Activated B cell treated with CpG ODN at 0.5 μM for 24 hours (primary cell): ENCODE measurements at regions not wholly inside any gene's neighbourhood (a gene's known extent, or its start where the extent isn't known, plus 50 kb on each side); places are given as distances from the start of the nearest gene placed in this dataset.

Experiments
- ATAC-seq: fragments of 200-7000 bp; cut with Tn5 transposase; one replicate; pipeline ENCODE4 v1.10.0; 2021; ENCODE audit warnings: low read depth, mild to moderate bottlenecking, moderate library complexity
- CTCF ChIA-PET: fragments of 350-600 bp; sonication (Branson Sonifier 250); formaldehyde crosslinking; loops from one replicate; lab custom pipeline; 2021; ENCODE audit warnings: antibody characterized with exemption; lab: Charles Lee
- POLR2A ChIA-PET: fragments of 350-600 bp; sonication (Branson Sonifier 250); formaldehyde crosslinking; loops from one replicate; lab custom pipeline; 2021; ENCODE audit warnings: antibody characterized with exemption; lab: Charles Lee
- DNase-seq: peaks from one replicate; pipeline ENCODE4 v3.0.0; 2022
- H3K27ac Mint-ChIP-seq: one replicate; pipeline ENCODE4 v1.8.0; 2020; ENCODE audit warnings: mixed read lengths
- H3K27me3 Mint-ChIP-seq: one replicate; pipeline ENCODE4 v1.8.0; 2021; ENCODE audit warnings: mixed read lengths
- H3K36me3 Mint-ChIP-seq: one replicate; pipeline ENCODE4 v1.8.0; 2021; ENCODE audit warnings: low read depth, mixed read lengths
- H3K4me1 Mint-ChIP-seq: one replicate; pipeline ENCODE4 v1.8.0; 2021; ENCODE audit warnings: mixed read lengths
- H3K4me3 Mint-ChIP-seq: one replicate; pipeline ENCODE4 v1.8.0; 2020; ENCODE audit warnings: mild to moderate bottlenecking, mixed read lengths
- H3K9me3 Mint-ChIP-seq: one replicate; pipeline ENCODE4 v1.8.0; 2020; ENCODE audit warnings: mixed read lengths
- CTCF ChIP-seq: fragments of 200-600 bp; IDR thresholded peaks from one replicate; pipeline ENCODE4 v1.8.0; 2022; ENCODE audit warnings: antibody characterized with exemption, mild to moderate bottlenecking
- intact Hi-C: fragments of 100-400 bp; cut with micrococcal nuclease; formaldehyde crosslinking; loops from one replicate; pipeline ENCODE4 v1.15.1; 2024

- H3K4me1 Mint-ChIP-seq = no peaks in the 10 kb centered on the region
- no peak overlapping the region for H3K27ac Mint-ChIP-seq
- no peaks in the 10 kb centered on the region for H3K36me3 Mint-ChIP-seq
- H3K4me3 Mint-ChIP-seq = no peak overlapping the region
- intact Hi-C loops = no loop called here
- no peak for ATAC-seq
- peaks cover 4% of the 10 kb centered on the region for H3K9me3 Mint-ChIP-seq
- DNase-seq = no peak
- TF ChIP-seq CTCF = no peak
- peaks cover 5% of the 10 kb centered on the region for H3K27me3 Mint-ChIP-seq
- ChIA-PET POLR2A (no interaction called here), CTCF (no interaction called here)
These were observed 357.2 kb downstream of the ZSWIM6 start for GRCh38 chr5:61689153-61689846.

- no peaks in the 10 kb centered on the region for H3K36me3 Mint-ChIP-seq
- DNase-seq (no peak), ATAC-seq (no peak)
- no peak for TF ChIP-seq CTCF
- no peak overlapping the region for H3K4me3 Mint-ChIP-seq
- no peaks in the 10 kb centered on the region for H3K9me3 Mint-ChIP-seq
- no peaks in the 10 kb centered on the region for H3K27me3 Mint-ChIP-seq
- intact Hi-C loops = no loop called here
- H3K4me1 Mint-ChIP-seq = no peaks in the 10 kb centered on the region
- CTCF ChIA-PET = interaction anchor here (0.5 kb wide), 1 partner anchor 654 kb away, joined by 3 read pairs; no protein-coding TSS in a partner anchor
- H3K27ac Mint-ChIP-seq = no peak overlapping the region
- POLR2A ChIA-PET = no interaction called here
These were observed 365.9 kb downstream of the ZSWIM6 start for GRCh38 chr5:61697809-61698558.

- peaks cover 5% of the 10 kb centered on the region for H3K4me1 Mint-ChIP-seq
- CTCF ChIA-PET = no interaction called here
These were observed 370.0 kb downstream of the ZSWIM6 start for GRCh38 chr5:61701877-61702602.

GRCh38 chr5:61702784-61703183 is 370.7 kb downstream of the ZSWIM6 start:
- Mint-ChIP-seq H3K4me3 (no peak overlapping the region), H3K36me3 (no peaks in the 10 kb centered on the region), H3K4me1 (peaks cover 5% of the 10 kb centered on the region), H3K27ac (no peak overlapping the region), H3K27me3 (no peaks in the 10 kb centered on the region), H3K9me3 (no peaks in the 10 kb centered on the region)
- no peak for TF ChIP-seq CTCF
- ChIA-PET CTCF (no interaction called here), POLR2A (no interaction called here)
- intact Hi-C loops = no loop called here
- ATAC-seq = no peak
- no peak for DNase-seq

More at GRCh38 chr5:61701877-61702602, 370.0 kb downstream of the ZSWIM6 start:
- Mint-ChIP-seq H3K9me3 (no peaks in the 10 kb centered on the region), H3K4me3 (no peak overlapping the region), H3K27me3 (no peaks in the 10 kb centered on the region), H3K27ac (no peak overlapping the region), H3K36me3 (no peaks in the 10 kb centered on the region)
- DNase-seq = no peak
- TF ChIP-seq CTCF = no peak
- intact Hi-C loops = no loop called here
- ATAC-seq = no peak
- POLR2A ChIA-PET = no interaction called here

- no peak for TF ChIP-seq CTCF
- ChIA-PET CTCF (no interaction called here), POLR2A (no interaction called here)
- Mint-ChIP-seq H3K36me3 (no peaks in the 10 kb centered on the region), H3K4me1 (peaks cover 5% of the 10 kb centered on the region), H3K27me3 (no peaks in the 10 kb centered on the region), H3K4me3 (no peak overlapping the region), H3K9me3 (no peaks in the 10 kb centered on the region), H3K27ac (no peak overlapping the region)
- intact Hi-C loops = no loop called here
- ATAC-seq (no peak), DNase-seq (no peak)
These were observed 372.2 kb downstream of the ZSWIM6 start for GRCh38 chr5:61704289-61704688.
